ENCODE measurements at regions not wholly inside any gene's neighbourhood (a gene's known extent, or its start where the extent isn't known, plus 50 kb on each side); places are given as distances from the start of the nearest gene placed in this dataset.
A peak's percentile ranks its signal among the peaks of the same experiment; 100 is the strongest.

DNA sequence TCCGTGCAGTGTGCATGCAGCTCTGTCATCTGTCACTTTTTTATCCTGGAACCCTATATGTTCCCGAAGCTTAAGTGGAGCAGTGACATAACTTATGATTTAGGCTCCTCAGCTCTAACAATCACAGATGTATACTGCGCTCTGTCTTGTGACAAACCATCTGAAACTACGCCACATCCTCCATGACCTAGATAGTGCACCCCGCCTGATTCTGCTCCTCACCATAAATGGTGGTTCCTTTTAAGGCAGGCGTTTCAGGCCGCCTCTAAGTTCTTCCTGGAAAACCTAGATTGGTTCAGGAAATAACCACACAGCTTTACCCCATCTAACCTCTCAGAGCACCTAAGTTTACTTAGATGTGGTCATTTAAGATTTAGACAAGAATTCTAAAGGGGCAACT, 372.0 kb downstream of the CDH10 start:
- Mint-ChIP-seq H3K4me3 (no peak overlapping the region), H3K4me1 (no peaks in the 10 kb centered on the region), H3K27ac (no peak overlapping the region), H3K27me3 (no peaks in the 10 kb centered on the region), H3K9me3 (peaks cover 0 to 5% of the 10 kb centered on the region in 2 donors)
- peak in 1 of 2 donors; percentile 10 for DNase-seq
- ATAC-seq, result peak; percentile 74

DNA sequence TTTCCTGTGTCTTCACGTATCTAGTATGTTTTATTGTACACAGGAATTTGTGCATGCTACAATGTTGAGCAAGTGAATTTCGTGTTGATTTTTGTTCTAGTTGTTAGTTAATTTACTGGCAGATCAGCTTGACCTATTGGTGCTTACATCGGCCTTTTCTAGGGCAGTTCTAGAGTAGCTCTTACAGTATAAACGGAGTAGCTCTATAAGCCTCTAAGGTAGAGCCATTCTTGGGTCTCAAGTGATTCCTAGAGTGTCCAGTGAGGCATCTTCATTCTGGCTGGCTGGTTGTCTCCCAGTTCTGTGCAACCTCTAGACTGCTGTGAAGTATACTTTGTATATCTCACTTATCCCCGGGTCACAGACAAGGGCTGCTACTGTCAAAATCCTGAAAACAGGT, 364.6 kb downstream of the CDH10 start:
- Mint-ChIP-seq H3K27ac (no peak overlapping the region), H3K4me1 (no peaks in the 10 kb centered on the region)
- ATAC-seq, result no peak

DNA sequence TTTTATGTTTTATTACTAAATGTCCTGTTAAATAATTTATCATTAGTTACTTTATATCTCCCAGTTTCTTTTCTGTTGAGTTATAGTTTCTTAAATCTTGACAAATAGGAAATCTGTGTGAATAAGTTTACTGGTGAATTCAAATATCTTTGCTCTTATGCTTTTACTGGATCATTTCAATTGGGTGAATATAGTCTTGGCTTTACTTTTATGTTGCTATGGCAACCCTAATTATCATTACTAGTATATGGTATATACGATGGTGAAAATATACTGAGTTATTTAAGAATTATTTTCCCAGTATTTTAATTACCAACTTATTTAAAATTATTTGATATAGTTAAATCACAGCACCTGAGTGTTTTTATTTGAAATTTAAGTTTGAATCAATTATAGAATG, 363.0 kb downstream of the CDH10 start:
- no peaks in the 10 kb centered on the region for H3K27me3 Mint-ChIP-seq
- no peak overlapping the region for H3K27ac Mint-ChIP-seq
- H3K9me3 Mint-ChIP-seq, result peaks cover 0 to 8% of the 10 kb centered on the region in 2 donors
- DNase-seq, result no peak
- H3K4me1 Mint-ChIP-seq, result no peaks in the 10 kb centered on the region
- no peak for ATAC-seq
- no peak overlapping the region for H3K4me3 Mint-ChIP-seq

More for the DNA sequence above, 364.6 kb downstream of the CDH10 start:
- H3K27me3 Mint-ChIP-seq, result no peaks in the 10 kb centered on the region
- DNase-seq, result no peak
- H3K4me3 Mint-ChIP-seq, result no peak overlapping the region
- H3K9me3 Mint-ChIP-seq, result peaks cover 0 to 8% of the 10 kb centered on the region in 2 donors

DNA sequence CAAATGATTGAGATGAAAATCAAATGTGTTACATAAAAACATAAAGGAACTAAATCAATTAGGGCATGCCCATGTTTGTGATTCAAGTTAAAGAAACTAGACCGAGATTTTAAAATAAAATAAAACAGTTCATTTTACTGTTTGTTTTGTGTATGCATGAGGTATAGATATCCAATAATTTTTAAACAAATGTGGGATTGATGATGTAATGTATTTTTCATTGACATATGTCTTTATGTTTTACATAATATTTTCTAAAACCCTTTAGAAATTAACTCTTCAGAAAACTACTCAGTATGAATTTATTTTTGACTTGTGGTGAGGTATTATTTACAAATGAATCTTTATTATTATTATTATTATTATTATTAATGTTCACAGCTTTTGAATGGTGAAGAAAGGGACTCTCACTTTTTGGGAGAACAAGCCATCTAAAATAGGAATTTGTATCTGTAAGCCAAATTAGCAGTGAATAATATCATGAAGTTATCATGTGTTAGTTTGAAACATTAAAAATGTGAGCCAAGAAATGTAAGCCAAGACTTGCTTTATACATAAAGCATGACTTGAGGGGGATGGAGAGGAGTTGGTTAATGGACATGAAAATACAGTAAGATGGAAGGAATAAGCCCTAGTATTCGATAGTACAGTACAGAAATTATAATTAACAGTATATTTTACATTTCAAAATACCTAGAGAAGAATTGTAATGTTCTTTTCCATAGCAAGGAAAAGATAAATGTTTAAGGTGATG, 355.0 kb downstream of the CDH10 start:
- Mint-ChIP-seq H3K27ac (no peak overlapping the region), H3K4me1 (no peaks in the 10 kb centered on the region), H3K27me3 (no peaks in the 10 kb centered on the region), H3K4me3 (no peak overlapping the region), H3K9me3 (peaks cover 0 to 21% of the 10 kb centered on the region in 2 donors)
- ATAC-seq, result no peak
- no peak for DNase-seq

DNA sequence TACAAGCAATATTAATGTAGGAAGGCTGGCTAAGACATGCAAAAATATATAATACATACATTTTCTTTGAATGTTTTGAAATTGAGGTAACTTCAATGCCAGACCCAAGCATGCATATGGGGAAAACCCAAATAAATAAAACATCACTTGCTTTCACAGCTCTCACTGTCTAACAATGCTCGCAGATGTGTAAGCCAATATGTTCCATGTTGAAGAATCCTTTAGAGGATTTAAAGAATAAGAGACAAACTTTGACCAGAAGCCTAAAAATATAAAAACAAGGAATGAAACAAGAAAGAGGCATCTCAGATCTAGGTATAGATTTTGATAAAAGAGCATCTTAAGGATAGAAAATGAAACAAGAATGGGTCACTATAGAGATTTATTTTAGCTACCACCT, 354.2 kb downstream of the CDH10 start:
- ATAC-seq (no peak), DNase-seq (no peak)
- no peak overlapping the region for H3K27ac Mint-ChIP-seq
- H3K27me3 Mint-ChIP-seq, result no peaks in the 10 kb centered on the region
- H3K9me3 Mint-ChIP-seq, result peaks cover 0 to 21% of the 10 kb centered on the region in 2 donors
- H3K4me3 Mint-ChIP-seq, result no peak overlapping the region
- no peaks in the 10 kb centered on the region for H3K4me1 Mint-ChIP-seq

DNA sequence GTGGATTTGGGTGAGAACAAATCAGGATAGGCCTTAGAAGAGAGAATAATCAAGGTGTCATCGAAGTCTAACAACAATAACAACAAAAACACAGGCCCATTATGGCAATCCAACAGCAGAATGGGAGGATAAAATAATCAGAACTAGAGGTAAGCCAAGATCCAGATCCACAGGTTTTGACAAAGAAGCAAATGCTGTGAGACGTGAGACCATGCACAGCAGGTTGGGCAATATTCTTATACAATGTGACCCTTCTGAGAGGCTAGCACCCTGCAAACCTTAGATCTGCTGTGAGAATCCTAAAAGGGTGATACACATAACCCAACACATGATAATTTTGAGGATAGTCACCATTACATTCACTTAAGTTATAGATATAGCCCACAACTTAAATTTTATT, 352.9 kb downstream of the CDH10 start:
- DNase-seq (no peak), ATAC-seq (no peak)
- no peaks in the 10 kb centered on the region for H3K27me3 Mint-ChIP-seq
- H3K9me3 Mint-ChIP-seq, result peaks cover 0 to 31% of the 10 kb centered on the region in 2 donors
- no peak overlapping the region for H3K27ac Mint-ChIP-seq
- no peak overlapping the region for H3K4me3 Mint-ChIP-seq
- no peaks in the 10 kb centered on the region for H3K4me1 Mint-ChIP-seq

DNA sequence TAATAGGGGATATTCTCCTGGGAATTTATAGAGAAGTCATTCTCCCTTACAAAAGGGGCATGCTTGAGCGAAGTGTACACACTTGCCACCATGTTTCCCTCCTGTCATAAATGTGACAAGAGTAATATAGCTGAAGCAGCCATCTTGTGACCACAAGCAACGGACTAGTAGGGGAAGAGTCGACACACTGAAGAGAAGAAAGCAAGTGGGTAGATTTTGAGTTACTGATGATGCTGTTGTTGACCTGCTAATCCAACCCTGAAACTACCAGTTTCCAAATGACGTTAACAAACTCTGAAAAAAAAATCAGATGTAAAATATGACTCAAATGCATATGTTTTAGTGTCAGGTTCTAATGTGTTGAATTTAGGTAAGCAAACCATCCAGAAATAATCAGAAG, 350.4 kb downstream of the CDH10 start:
- H3K27ac Mint-ChIP-seq, result no peak overlapping the region
- no peak overlapping the region for H3K4me3 Mint-ChIP-seq
- DNase-seq, result no peak
- no peaks in the 10 kb centered on the region for H3K27me3 Mint-ChIP-seq
- peaks cover 6 to 43% of the 10 kb centered on the region in 2 donors for H3K9me3 Mint-ChIP-seq
- H3K4me1 Mint-ChIP-seq, result no peaks in the 10 kb centered on the region
- no peak for ATAC-seq

DNA sequence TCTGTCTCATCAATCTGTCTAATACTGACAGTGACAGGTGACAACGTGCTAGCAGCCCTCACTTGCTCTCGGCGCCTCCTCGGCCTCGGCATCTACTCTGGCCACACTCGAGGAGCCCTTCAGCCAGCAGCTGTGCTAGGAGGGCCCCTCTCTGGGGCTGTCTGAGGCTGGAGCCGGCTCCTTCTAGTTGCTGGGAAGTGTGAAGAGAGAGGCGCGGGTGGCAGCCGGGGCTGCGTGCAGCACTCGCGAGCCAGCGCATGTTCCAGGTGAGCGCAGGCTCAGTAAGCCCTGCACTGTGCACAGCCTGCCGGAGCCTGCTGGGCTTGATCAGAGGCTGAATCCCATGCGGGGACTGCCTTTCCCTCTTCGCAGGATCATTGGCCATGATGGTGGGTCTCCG, 330.7 kb downstream of the CDH10 start:
- H3K27me3 Mint-ChIP-seq, result no peaks in the 10 kb centered on the region
- no peak overlapping the region for H3K27ac Mint-ChIP-seq
- H3K9me3 Mint-ChIP-seq, result peaks cover 20 to 57% of the 10 kb centered on the region in 2 donors
- H3K4me1 Mint-ChIP-seq, result no peaks in the 10 kb centered on the region
- no peak overlapping the region for H3K4me3 Mint-ChIP-seq
- no peak for ATAC-seq
- DNase-seq, result no peak

DNA sequence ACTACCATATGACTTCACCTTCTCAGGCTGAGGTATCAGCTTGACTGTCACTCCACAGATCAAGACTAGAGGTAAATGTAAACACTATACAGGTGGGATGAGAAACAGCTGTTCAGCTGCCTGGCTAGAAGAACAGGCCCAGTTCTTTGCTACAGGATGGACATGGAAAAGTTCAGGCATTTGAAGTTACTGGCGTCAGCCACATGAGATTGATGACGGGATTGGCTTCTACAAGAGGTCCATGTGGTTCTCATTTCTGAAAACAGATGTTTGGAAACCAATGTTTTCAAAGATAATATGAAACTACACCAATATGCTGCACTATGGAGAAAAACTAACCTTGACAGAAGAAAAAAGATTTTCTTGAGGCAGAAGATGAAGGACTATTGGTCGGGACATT, 324.1 kb downstream of the CDH10 start:
- Mint-ChIP-seq H3K4me1 (no peaks in the 10 kb centered on the region), H3K27ac (no peak overlapping the region), H3K4me3 (no peak overlapping the region), H3K27me3 (no peaks in the 10 kb centered on the region), H3K9me3 (peaks cover 11 to 21% of the 10 kb centered on the region in 2 donors)
- DNase-seq (no peak), ATAC-seq (no peak)

DNA sequence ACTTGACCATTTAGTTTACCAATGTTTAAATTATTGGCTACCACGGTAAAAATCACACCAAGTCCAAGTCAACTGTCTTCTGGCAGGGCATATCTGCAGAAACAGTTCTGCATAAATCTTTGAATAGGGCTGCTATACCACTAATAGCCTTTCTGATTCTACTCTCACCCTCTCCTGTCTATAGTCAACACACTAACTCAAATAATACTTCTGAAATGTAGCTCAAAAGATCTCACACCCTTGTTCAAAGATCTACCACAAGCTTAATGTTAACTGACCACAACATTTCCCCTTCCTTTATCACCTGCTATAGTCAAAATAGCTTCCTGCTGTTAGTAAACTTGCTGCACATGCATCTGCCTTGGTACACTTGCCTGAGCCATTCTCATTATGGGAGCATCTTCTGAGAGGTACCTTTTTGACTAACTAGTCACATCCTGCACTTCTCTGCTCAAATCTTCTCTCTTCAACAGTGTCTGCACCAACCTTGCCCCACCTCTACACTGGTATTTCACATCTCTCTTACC, 319.4 kb downstream of the CDH10 start:
- Mint-ChIP-seq H3K9me3 (peaks cover 17 to 20% of the 10 kb centered on the region in 2 donors), H3K4me1 (no peaks in the 10 kb centered on the region), H3K27me3 (no peaks in the 10 kb centered on the region), H3K27ac (no peak overlapping the region), H3K4me3 (no peak overlapping the region)
- DNase-seq, result no peak
- ATAC-seq, result no peak

DNA sequence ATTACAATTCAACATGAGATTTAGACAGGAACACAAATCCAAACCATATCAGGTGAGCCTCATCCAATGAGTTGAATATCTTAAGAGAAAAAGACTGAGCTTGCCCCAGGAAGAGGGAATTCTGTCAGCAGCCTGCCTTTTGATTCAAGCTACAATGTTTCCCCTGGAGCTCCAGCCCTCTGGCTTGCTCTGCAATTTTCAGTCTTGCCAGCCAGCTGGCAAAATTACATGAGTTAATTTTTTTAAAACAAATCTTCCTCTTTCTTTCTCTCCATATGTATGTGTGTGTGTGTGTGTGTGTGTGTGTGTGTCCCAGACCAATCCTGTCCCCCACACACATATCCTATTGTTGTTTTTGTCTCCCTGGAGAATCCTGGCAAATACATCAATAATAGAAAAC, 313.2 kb downstream of the CDH10 start:
- no peak for ATAC-seq
- no peak for DNase-seq
- no peaks in the 10 kb centered on the region for H3K27me3 Mint-ChIP-seq
- H3K9me3 Mint-ChIP-seq, result peaks cover 9 to 24% of the 10 kb centered on the region in 2 donors
- H3K4me1 Mint-ChIP-seq, result no peaks in the 10 kb centered on the region
- H3K27ac Mint-ChIP-seq, result no peak overlapping the region
- no peak overlapping the region for H3K4me3 Mint-ChIP-seq

DNA sequence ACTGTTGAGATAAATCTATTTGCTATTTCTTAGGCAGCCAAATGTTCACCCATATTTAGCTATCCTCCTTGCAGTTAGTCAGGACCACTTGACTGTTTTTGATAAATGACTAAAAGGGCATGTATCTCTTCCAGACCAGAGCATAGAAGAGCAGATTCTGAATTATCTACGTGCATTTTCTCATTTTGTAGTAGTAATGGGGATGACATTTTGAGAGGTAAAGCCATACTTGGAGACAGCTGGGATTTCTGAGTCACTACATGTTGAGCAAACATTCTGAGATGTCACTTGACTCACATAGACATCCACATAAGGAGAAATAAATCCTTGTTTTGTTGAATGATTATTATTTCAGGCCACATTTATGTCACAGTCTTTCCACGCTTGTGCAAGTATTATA, 297.6 kb downstream of the CDH10 start:
- Mint-ChIP-seq H3K9me3 (no peaks in the 10 kb centered on the region), H3K4me1 (no peaks in the 10 kb centered on the region), H3K27ac (no peak overlapping the region), H3K4me3 (no peak overlapping the region), H3K27me3 (no peaks in the 10 kb centered on the region)
- DNase-seq (no peak), ATAC-seq (no peak)

DNA sequence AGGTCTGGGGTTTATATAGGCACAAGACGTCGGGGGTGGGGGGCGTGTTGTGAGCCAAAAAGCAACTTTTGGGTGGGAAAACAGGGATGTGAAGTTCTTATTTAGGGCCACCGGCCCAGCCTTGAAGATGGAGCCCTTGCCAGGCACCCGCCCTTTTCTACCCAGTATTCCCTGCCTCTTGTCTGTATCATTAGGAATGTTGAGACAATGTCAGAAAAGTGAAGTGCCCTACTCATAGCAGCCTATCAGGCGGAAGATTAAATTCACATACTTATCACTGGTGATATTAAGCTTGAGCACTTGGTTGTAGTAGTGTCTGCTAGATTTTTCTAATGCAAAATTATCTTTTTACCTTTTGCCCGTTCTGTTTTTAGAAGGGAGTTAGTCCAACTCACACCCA, 293.5 kb downstream of the CDH10 start:
- Mint-ChIP-seq H3K27me3 (no peaks in the 10 kb centered on the region), H3K4me1 (no peaks in the 10 kb centered on the region), H3K9me3 (peaks cover 6 to 8% of the 10 kb centered on the region in 2 donors), H3K4me3 (no peak overlapping the region), H3K27ac (no peak overlapping the region)
- no peak for ATAC-seq
- no peak for DNase-seq

DNA sequence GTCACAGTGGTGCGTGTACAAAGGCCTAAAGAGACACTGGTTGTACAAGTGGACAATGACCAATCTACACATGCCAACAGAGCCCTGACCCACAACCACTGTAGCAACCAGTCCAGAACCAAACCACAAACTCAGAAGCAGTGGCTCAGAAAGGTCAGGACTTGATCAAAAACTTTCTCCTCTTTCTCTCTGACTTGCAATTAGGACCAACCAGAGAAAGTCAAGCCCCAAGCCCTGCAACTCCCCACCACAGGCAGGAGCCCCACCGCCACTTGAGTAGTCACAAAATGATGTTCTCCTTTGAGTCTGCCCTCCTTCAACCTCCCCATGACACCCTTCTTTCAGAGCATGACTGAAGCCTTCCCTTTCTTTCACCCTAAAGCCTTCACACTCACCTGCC, 291.8 kb downstream of the CDH10 start:
- peaks cover 6 to 8% of the 10 kb centered on the region in 2 donors for H3K9me3 Mint-ChIP-seq

DNA sequence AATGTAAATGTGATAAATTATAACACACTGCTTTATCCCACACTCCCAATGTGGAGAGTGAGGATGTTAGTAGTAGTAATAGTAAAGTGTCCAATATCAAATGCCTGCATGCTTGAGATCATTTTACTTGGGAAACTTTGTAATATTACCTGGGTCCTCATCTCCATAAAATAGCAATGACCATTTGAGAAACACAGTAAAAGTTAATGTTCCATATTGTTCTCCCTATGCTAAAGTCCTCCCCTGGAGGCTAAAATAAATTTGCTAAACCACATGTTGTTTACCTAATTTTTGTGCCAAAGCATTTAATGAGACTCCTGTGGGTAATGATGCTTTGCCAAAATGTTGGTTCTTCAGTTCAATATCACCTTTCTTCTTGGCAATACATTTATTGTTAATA, 291.2 kb downstream of the CDH10 start:
- no peak overlapping the region for H3K4me3 Mint-ChIP-seq
- no peaks in the 10 kb centered on the region for H3K27me3 Mint-ChIP-seq
- H3K27ac Mint-ChIP-seq, result no peak overlapping the region
- no peaks in the 10 kb centered on the region for H3K4me1 Mint-ChIP-seq
- ATAC-seq, result no peak
- DNase-seq, result no peak
- H3K9me3 Mint-ChIP-seq, result peaks cover 6 to 8% of the 10 kb centered on the region in 2 donors

More for the DNA sequence above, 291.8 kb downstream of the CDH10 start:
- no peak overlapping the region for H3K4me3 Mint-ChIP-seq
- H3K27ac Mint-ChIP-seq, result no peak overlapping the region
- no peaks in the 10 kb centered on the region for H3K27me3 Mint-ChIP-seq
- no peaks in the 10 kb centered on the region for H3K4me1 Mint-ChIP-seq
- DNase-seq, result no peak
- ATAC-seq, result no peak

DNA sequence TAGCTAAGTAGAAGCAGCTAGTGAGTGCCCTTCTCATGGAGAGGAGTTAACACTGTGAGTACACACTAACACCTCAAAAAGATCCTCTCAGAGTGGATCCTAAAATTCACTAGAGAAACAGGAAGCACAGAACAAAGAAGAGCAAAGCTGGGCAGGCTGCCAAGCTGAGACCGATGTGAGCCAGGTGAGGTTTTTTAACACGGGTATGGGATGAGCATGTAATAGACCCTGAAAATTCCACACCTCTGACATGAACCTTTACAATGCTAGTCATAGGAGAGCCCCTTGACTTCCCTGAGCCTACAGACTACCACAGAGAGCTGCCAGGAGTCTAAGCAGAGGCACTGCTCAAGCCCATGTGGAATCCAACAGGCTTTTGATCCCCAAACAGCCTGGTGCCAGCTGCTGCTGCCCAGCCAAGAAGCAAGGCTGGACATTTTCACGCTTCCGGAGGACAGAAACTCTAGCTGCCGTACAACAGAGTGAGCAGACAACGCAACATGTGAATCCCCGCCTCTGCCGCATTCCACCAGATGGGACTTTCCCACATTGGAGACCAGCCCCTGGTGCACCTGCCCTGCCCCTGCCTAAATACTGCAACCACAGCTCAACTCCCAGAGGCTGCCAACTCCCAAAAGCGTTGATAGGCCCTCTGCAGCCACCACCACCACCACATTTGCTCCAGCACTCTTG, 280.8 kb downstream of the CDH10 start:
- H3K9me3 Mint-ChIP-seq, result peaks cover 8 to 35% of the 10 kb centered on the region in 2 donors
- DNase-seq, result no peak
- ATAC-seq, result no peak
- no peak overlapping the region for H3K27ac Mint-ChIP-seq
- no peaks in the 10 kb centered on the region for H3K4me1 Mint-ChIP-seq
- H3K4me3 Mint-ChIP-seq, result no peak overlapping the region
- no peaks in the 10 kb centered on the region for H3K27me3 Mint-ChIP-seq

All from stimulated activated naive CD8-positive, alpha-beta T cell treated with anti-CD3 and anti-CD28 coated beads, Interleukin-15, amount 100 ng/mL, for 72 hours (primary cell).